ENCODE measurements at regions not wholly inside any gene's neighbourhood (a gene's known extent, or its start where the extent isn't known, plus 50 kb on each side); places are given as distances from the start of the nearest gene placed in this dataset.

- TF ChIP-seq CTCF (IDR thresholded peaks at IDR 0.05; ENCODE audit: insufficient read depth, low read length, missing control alignments), result no peak
- DNase-seq (ENCODE audit: low read depth, low spot score), result no peak
- ChIA-PET POLR2A (interaction anchor here (0.6 kb wide), 1 partner anchor 35 kb away, joined by 4 read pairs; no protein-coding TSS in a partner anchor), CTCF (no interaction called here)
- no peak overlapping the region for H3K4me3 ChIP-seq (ENCODE audit: low read depth, low read length)
Observed at GRCh38 chr1:177525176-177525575, 354.4 kb downstream of the BRINP2 start.

- TF ChIP-seq CTCF (IDR thresholded peaks at IDR 0.05; ENCODE audit: insufficient read depth, low read length, missing control alignments), result no peak
- no peak for DNase-seq (ENCODE audit: low read depth, low spot score)
- POLR2A ChIA-PET, result no interaction called here
- no peak overlapping the region for H3K4me3 ChIP-seq (ENCODE audit: low read depth, low read length)
- CTCF ChIA-PET, result no interaction called here
Observed at GRCh38 chr1:177517546-177517945, 346.8 kb downstream of the BRINP2 start.

GRCh38 chr1:177514207-177514606 is 343.4 kb downstream of the BRINP2 start:
- H3K4me3 ChIP-seq (ENCODE audit: low read depth, low read length), result no peak overlapping the region
- ChIA-PET POLR2A (no interaction called here), CTCF (no interaction called here)
- TF ChIP-seq CTCF (IDR thresholded peaks at IDR 0.05; ENCODE audit: insufficient read depth, low read length, missing control alignments), result no peak
- DNase-seq (ENCODE audit: low read depth, low spot score), result no peak

GRCh38 chr1:177511036-177511435 is 340.3 kb downstream of the BRINP2 start:
- ChIA-PET POLR2A (no interaction called here), CTCF (no interaction called here)
- DNase-seq (ENCODE audit: low read depth, low spot score), result no peak
- no peak for TF ChIP-seq CTCF (IDR thresholded peaks at IDR 0.05; ENCODE audit: insufficient read depth, low read length, missing control alignments)
- no peak overlapping the region for H3K4me3 ChIP-seq (ENCODE audit: low read depth, low read length)

- H3K4me3 ChIP-seq (ENCODE audit: low read depth, low read length), result no peak overlapping the region
- ChIA-PET POLR2A (no interaction called here), CTCF (no interaction called here)
- DNase-seq (ENCODE audit: low read depth, low spot score), result no peak
- TF ChIP-seq CTCF (IDR thresholded peaks at IDR 0.05; ENCODE audit: insufficient read depth, low read length, missing control alignments), result no peak
Observed at GRCh38 chr1:177505905-177506590, 335.3 kb downstream of the BRINP2 start.

GRCh38 chr1:177495878-177496277 is 325.1 kb downstream of the BRINP2 start:
- ChIA-PET POLR2A (no interaction called here), CTCF (interaction anchor here (1.3 kb wide), 1 partner anchor 450 kb away, joined by 4 read pairs; no protein-coding TSS in a partner anchor)
- no peak for TF ChIP-seq CTCF (IDR thresholded peaks at IDR 0.05; ENCODE audit: insufficient read depth, low read length, missing control alignments)
- H3K4me3 ChIP-seq (ENCODE audit: low read depth, low read length), result no peak overlapping the region
- DNase-seq (ENCODE audit: low read depth, low spot score), result no peak
